ENCODE measurements at regions not wholly inside any gene's neighbourhood (a gene's known extent, or its start where the extent isn't known, plus 50 kb on each side); places are given as distances from the start of the nearest gene placed in this dataset.

GRCh38 chr6:14804001-14804784 lies 441.7 kb upstream of the JARID2 start:
- Histone ChIP-seq H3K36me3 (ENCODE audit: control insufficient read depth, insufficient read depth, low read length) (no peaks in the 10 kb centered on the region), H3K27me3 (ENCODE audit: control insufficient read depth, insufficient read depth, low read length) (no peaks in the 10 kb centered on the region), H3K4me3 (ENCODE audit: low read depth, low read length) (no peak overlapping the region)
- no peak for FAIRE-seq
- no peak for TF ChIP-seq CTCF (IDR thresholded peaks at IDR 0.05; ENCODE audit: insufficient read depth, low read length, severe bottlenecking)
- peak; percentile 63 for DNase-seq (ENCODE audit: low read depth)

GRCh38 chr6:14804785-14805210 lies 441.1 kb upstream of the JARID2 start:
- FAIRE-seq (no peak), DNase-seq (ENCODE audit: low read depth) (peak; percentile 20)
- H3K36me3 ChIP-seq (ENCODE audit: control insufficient read depth, insufficient read depth, low read length), result no peaks in the 10 kb centered on the region
- H3K27me3 ChIP-seq (ENCODE audit: control insufficient read depth, insufficient read depth, low read length), result no peaks in the 10 kb centered on the region
- no peak for TF ChIP-seq CTCF (IDR thresholded peaks at IDR 0.05; ENCODE audit: insufficient read depth, low read length, severe bottlenecking)
- no peak overlapping the region for H3K4me3 ChIP-seq (ENCODE audit: low read depth, low read length)

- TF ChIP-seq CTCF (IDR thresholded peaks at IDR 0.05; ENCODE audit: insufficient read depth, low read length, severe bottlenecking), result no peak
- DNase-seq (ENCODE audit: low read depth) (no peak), FAIRE-seq (no peak)
- no peaks in the 10 kb centered on the region for H3K27me3 ChIP-seq (ENCODE audit: control insufficient read depth, insufficient read depth, low read length)
- no peaks in the 10 kb centered on the region for H3K36me3 ChIP-seq (ENCODE audit: control insufficient read depth, insufficient read depth, low read length)
- no peak overlapping the region for H3K4me3 ChIP-seq (ENCODE audit: low read depth, low read length)
Observed at GRCh38 chr6:14806101-14806500, 439.8 kb upstream of the JARID2 start.

GRCh38 chr6:14807130-14807529 lies 438.7 kb upstream of the JARID2 start:
- FAIRE-seq (no peak), DNase-seq (ENCODE audit: low read depth) (no peak)
- H3K4me3 ChIP-seq (ENCODE audit: low read depth, low read length), result no peak overlapping the region
- no peaks in the 10 kb centered on the region for H3K36me3 ChIP-seq (ENCODE audit: control insufficient read depth, insufficient read depth, low read length)
- TF ChIP-seq CTCF (IDR thresholded peaks at IDR 0.05; ENCODE audit: insufficient read depth, low read length, severe bottlenecking), result no peak
- no peaks in the 10 kb centered on the region for H3K27me3 ChIP-seq (ENCODE audit: control insufficient read depth, insufficient read depth, low read length)

GRCh38 chr6:14807971-14808370 lies 437.9 kb upstream of the JARID2 start:
- H3K36me3 ChIP-seq (ENCODE audit: control insufficient read depth, insufficient read depth, low read length), result no peaks in the 10 kb centered on the region
- H3K4me3 ChIP-seq (ENCODE audit: low read depth, low read length), result no peak overlapping the region
- no peaks in the 10 kb centered on the region for H3K27me3 ChIP-seq (ENCODE audit: control insufficient read depth, insufficient read depth, low read length)
- no peak for TF ChIP-seq CTCF (IDR thresholded peaks at IDR 0.05; ENCODE audit: insufficient read depth, low read length, severe bottlenecking)
- FAIRE-seq (no peak), DNase-seq (ENCODE audit: low read depth) (no peak)

- TF ChIP-seq CTCF (IDR thresholded peaks at IDR 0.05; ENCODE audit: insufficient read depth, low read length, severe bottlenecking), result no peak
- H3K4me3 ChIP-seq (ENCODE audit: low read depth, low read length), result no peak overlapping the region
- FAIRE-seq (no peak), DNase-seq (ENCODE audit: low read depth) (no peak)
- no peaks in the 10 kb centered on the region for H3K27me3 ChIP-seq (ENCODE audit: control insufficient read depth, insufficient read depth, low read length)
- H3K36me3 ChIP-seq (ENCODE audit: control insufficient read depth, insufficient read depth, low read length), result no peaks in the 10 kb centered on the region
Observed at GRCh38 chr6:14810021-14810420, 435.8 kb upstream of the JARID2 start.
